Keratinocyte (primary cell): ENCODE measurements at regions not wholly inside any gene's neighbourhood (a gene's known extent, or its start where the extent isn't known, plus 50 kb on each side); places are given as distances from the start of the nearest gene placed in this dataset.

ENCODE experiments used
- DNase-seq: peaks from one replicate; pipeline ENCODE4 v3.0.0-alpha.2; 2011; ENCODE audit warnings: low read depth, missing footprints, low spot score
- FAIRE-seq: peaks from 2 replicates; lab custom pipeline; 2011; peaks lifted over from hg19 to GRCh38; lab: Jason Lieb, UNC
- H2AFZ ChIP-seq: 2 replicates; pipeline ENCODE4 v1.6.0; 2012; ENCODE audit warnings: low read length, control low read depth, inconsistent platforms; ENCODE audit not compliant: control insufficient read depth
- H3K27ac ChIP-seq: 2 replicates; pipeline ENCODE4 v1.5.1; 2011; ENCODE audit warnings: low read length; ENCODE audit not compliant: control insufficient read depth, insufficient read depth
- H3K27me3 ChIP-seq: 3 replicates; pipeline ENCODE4 v1.6.0; 2011; ENCODE audit warnings: low read length; ENCODE audit not compliant: control insufficient read depth, insufficient read depth; ENCODE audit errors: extremely low read depth
- H3K36me3 ChIP-seq, 2 experiments: 2 replicates in 1 of 2; 3 replicates in 1 of 2; pipeline ENCODE4 v1.5.1; 2011; ENCODE audit warnings: low read length in 2 of 2, mild to moderate bottlenecking in 1 of 2; ENCODE audit not compliant: control insufficient read depth in 2 of 2, insufficient read depth in 2 of 2; ENCODE audit errors: extremely low read depth in 1 of 2
- H3K4me1 ChIP-seq: 3 replicates; pipeline ENCODE4 v1.5.1; 2011; ENCODE audit warnings: low read length; ENCODE audit not compliant: control insufficient read depth, insufficient read depth; ENCODE audit errors: extremely low read depth
- H3K4me2 ChIP-seq: 3 replicates; pipeline ENCODE4 v1.6.0; 2011; ENCODE audit warnings: low read depth, low read length; ENCODE audit not compliant: control insufficient read depth, insufficient read depth; ENCODE audit errors: extremely low read depth
- H3K4me3 ChIP-seq, 3 experiments: fragments of 200-600 bp in 1 of 3; sonication (generic) in 1 of 3; 2 replicates in 2 of 3; 3 replicates in 1 of 3; pipeline ENCODE4 v1.5.1; 2011 to 2016; ENCODE audit warnings: low read length in 3 of 3, mild to moderate bottlenecking in 3 of 3, control low read depth in 2 of 3, inconsistent platforms in 1 of 3, low read depth in 1 of 3, mixed read lengths in 1 of 3, mixed run types in 1 of 3, moderate library complexity in 1 of 3; ENCODE audit not compliant: control insufficient read depth in 2 of 3, insufficient read depth in 2 of 3; ENCODE audit errors: extremely low read depth in 1 of 3
- H3K79me2 ChIP-seq: 2 replicates; pipeline ENCODE4 v1.6.0; 2012; ENCODE audit warnings: low read length; ENCODE audit not compliant: control insufficient read depth, insufficient read depth
- H3K9ac ChIP-seq: 3 replicates; pipeline ENCODE4 v1.6.0; 2011; ENCODE audit warnings: low read length; ENCODE audit not compliant: control insufficient read depth, insufficient read depth; ENCODE audit errors: extremely low read depth
- H3K9me1 ChIP-seq: 3 replicates; pipeline ENCODE4 v1.6.0; 2011; ENCODE audit warnings: low read length; ENCODE audit not compliant: control insufficient read depth, insufficient read depth; ENCODE audit errors: extremely low read depth
- H3K9me3 ChIP-seq: 2 replicates; pipeline ENCODE4 v1.5.1; 2012; ENCODE audit warnings: low read depth, low read length; ENCODE audit not compliant: control insufficient read depth
- H4K20me1 ChIP-seq: 3 replicates; pipeline ENCODE4 v1.6.0; 2011; ENCODE audit warnings: low read length; ENCODE audit not compliant: control insufficient read depth, insufficient read depth; ENCODE audit errors: extremely low read depth
- CTCF ChIP-seq, 3 experiments: IDR thresholded peaks in 1 of 3; conservative IDR thresholded peaks in 1 of 3; optimal IDR thresholded peaks in 1 of 3; 2 replicates in 2 of 3; 3 replicates in 1 of 3; pipeline versions ENCODE3 to v1.5.1; 2011; ENCODE audit warnings: low read length in 3 of 3, mild to moderate bottlenecking in 3 of 3, moderate library complexity in 2 of 3, control low read depth in 1 of 3, inconsistent platforms in 1 of 3; ENCODE audit not compliant: insufficient read depth in 2 of 3; ENCODE audit errors: extremely low read depth in 1 of 3
- EZH2 ChIP-seq: IDR thresholded peaks from one replicate; pipeline ENCODE4 v1.6.1; 2012; ENCODE audit warnings: inconsistent platforms, mild to moderate bottlenecking, low read length, moderate library complexity
- dilution Hi-C: fragments of 300-500 bp; cut with MboI; formaldehyde crosslinking; loops from one replicate; pipeline ENCODE4 v1.7.0; 2020; ENCODE audit warnings: low sequenced_read_pairs; ENCODE audit not compliant: extremely low pct_ligation_motif_present

DNA sequence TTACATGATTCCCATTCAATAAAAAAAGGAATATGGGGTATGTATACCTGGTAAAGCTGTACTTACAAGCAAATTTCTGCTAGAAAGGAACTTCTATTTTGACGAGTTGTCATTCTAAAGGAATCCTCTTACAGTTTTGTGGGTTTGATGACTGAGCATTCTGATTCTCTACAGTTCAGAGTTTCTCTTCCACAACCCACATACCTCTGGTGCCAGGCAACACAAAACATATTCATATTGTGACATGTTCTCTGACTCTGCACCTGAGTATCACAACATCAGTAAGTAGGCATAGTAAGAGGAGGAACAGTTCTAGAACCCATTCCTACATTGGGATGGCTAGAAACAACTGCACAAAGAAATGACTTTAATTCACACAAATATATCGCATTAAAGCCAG lies 636.6 kb downstream of the MED13L start:
- Histone ChIP-seq H3K9ac (no peak overlapping the region), H3K36me3 (no peaks in the 10 kb centered on the region), H3K4me3 (no peak overlapping the region), H3K9me3 (no peaks in the 10 kb centered on the region), H4K20me1 (no peaks in the 10 kb centered on the region), H2AFZ (no peak overlapping the region), H3K4me1 (no peaks in the 10 kb centered on the region), H3K27me3 (no peaks in the 10 kb centered on the region), H3K4me2 (no peak overlapping the region), H3K9me1 (no peaks in the 10 kb centered on the region), H3K79me2 (no peaks in the 10 kb centered on the region), H3K27ac (no peak overlapping the region)
- FAIRE-seq: no peak
- dilution Hi-C loops: no loop called here
- no peak for TF ChIP-seq CTCF (optimal IDR thresholded peaks at IDR 0.05 in 1 of 3, IDR thresholded peaks at IDR 0.05 in 1 of 3, conservative IDR thresholded peaks at IDR 0.05 in 1 of 3; ENCODE audit: extremely low read depth in 1 of 3, insufficient read depth in 2 of 3, low read length in 3 of 3)
- no peak for TF ChIP-seq EZH2
- DNase-seq: no peak

- Histone ChIP-seq H3K27me3 (no peaks in the 10 kb centered on the region), H4K20me1 (no peaks in the 10 kb centered on the region), H3K9me1 (no peaks in the 10 kb centered on the region), H3K4me3 (no peak overlapping the region), H3K9me3 (no peaks in the 10 kb centered on the region), H3K79me2 (no peaks in the 10 kb centered on the region), H3K9ac (no peak overlapping the region), H3K36me3 (no peaks in the 10 kb centered on the region), H3K4me1 (no peaks in the 10 kb centered on the region), H3K4me2 (no peak overlapping the region), H2AFZ (no peak overlapping the region), H3K27ac (no peak overlapping the region)
- DNase-seq (no peak), FAIRE-seq (no peak)
- dilution Hi-C loops: no loop called here
- no peak for TF ChIP-seq CTCF (optimal IDR thresholded peaks at IDR 0.05 in 1 of 3, IDR thresholded peaks at IDR 0.05 in 1 of 3, conservative IDR thresholded peaks at IDR 0.05 in 1 of 3; ENCODE audit: extremely low read depth in 1 of 3, insufficient read depth in 2 of 3, low read length in 3 of 3)
- no peak for TF ChIP-seq EZH2
Measured at GRCh38 chr12:115639648-115640012, 637.9 kb downstream of the MED13L start.
